ENCODE measurements at regions not wholly inside any gene's neighbourhood (a gene's known extent, or its start where the extent isn't known, plus 50 kb on each side); places are given as distances from the start of the nearest gene placed in this dataset.

DNA sequence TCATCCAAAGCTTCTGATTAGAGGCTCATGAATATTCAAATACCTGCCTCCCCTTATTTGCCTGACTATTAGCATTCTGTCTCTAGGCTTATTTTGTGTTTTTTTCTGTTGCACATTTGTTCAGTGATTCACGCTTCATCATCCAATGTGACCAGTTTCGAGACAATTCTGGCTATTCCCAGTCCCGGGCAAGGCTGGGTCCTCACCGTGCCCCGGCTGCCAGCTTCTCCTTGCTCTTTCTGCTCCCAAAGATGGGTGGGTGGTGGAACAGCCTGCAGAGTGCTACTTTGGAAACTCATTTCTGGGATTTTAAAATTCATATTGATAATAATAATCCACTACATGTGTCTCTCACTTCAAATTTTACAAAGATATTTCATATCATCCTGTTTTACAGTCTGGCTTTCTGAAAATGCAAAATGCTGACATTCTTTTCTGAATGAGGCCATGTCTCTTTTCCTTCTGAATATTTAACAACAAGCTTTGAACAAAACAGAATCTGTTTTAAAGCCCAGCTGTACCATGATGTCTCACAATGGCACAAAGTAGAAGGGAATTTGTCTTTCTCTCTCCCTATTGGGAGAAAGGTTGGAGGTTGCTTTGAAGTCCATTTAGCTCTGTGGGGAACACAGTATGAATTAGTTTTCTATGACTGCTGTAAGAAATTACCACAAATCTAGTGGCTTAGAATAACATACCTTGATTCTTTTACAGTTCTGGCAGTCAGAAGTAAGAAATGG is 116.9 kb upstream of the CDH13 start:
- H3K4me1 ChIP-seq (ENCODE audit: control insufficient read depth in 1 of 2, insufficient read depth in 2 of 2, low read length in 2 of 2): no peaks in the 10 kb centered on the region
- WGBS, 2 donors: 90 to 91% methylated on average over 5 of the region's 5 CpGs
- intact Hi-C loops (cut with DNase I): no loop called here

DNA sequence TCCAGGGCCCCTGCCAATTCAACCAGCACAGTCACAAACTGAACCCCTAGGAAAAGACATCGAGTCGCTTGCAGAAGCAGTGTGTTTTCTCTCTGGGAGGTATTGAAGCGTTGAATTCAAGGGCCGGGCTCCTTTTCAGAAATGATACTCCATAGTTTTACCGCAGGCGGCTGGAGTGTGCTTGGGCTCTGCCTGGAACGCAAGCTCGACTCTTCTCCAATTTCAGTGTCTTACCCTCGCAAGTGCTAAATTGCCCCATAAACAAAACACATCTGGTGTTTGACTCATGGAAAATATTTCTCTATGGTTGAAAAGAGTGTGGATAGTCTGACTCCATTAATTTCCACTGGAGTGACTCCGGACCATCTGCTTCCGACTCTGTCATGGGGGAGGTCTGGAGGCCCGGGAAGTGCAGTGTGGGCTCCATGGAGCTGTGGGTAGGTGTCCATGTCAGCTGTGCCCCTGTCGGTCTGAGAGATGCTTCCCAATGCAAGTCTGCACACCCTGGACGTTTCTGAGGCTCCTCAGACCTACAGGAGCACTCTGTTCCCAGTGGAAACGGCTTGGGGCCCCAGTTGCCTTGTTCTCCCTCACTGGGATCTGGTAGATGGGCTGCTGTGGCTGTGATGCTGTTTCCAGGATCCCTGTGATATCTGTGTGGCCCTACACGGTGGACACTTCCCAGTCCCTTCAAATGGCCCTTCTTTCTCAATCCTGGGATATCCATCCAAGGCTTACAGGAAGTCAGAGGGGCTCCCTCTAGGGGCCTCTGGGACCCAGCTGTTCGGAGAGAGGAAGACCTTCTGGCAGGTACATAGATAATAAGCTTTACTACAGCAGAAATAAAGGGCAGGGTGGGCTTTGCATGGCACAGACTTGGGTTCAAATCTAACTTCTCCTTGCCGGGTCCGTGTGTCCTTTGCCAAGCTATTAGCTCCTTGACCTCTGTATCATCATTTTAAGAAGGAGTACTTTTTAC is 119.8 kb upstream of the CDH13 start:
- ATAC-seq (ENCODE audit: low FRiP score): no peak
- DNase-seq: no peak

More for the DNA sequence above, 116.9 kb upstream of the CDH13 start:
- H3K36me3 ChIP-seq (ENCODE audit: control insufficient read depth in 1 of 2, insufficient read depth in 2 of 2, low read length in 1 of 2): no peaks in the 10 kb centered on the region
- peaks cover 5% of the 10 kb centered on the region for H3K9me3 ChIP-seq (ENCODE audit: control insufficient read depth, low read length)
- H3K27me3 ChIP-seq (ENCODE audit: control insufficient read depth in 1 of 2, insufficient read depth in 2 of 2, low read length in 1 of 2): no peaks in the 10 kb centered on the region
- DNase-seq (no peak), ATAC-seq (ENCODE audit: low FRiP score) (no peak)
- H3K27ac ChIP-seq (ENCODE audit: low read depth in 1 of 2, low read length in 2 of 2): no peak overlapping the region
- no peak overlapping the region for H3K4me3 ChIP-seq (ENCODE audit: low read length in 2 of 2)

DNA sequence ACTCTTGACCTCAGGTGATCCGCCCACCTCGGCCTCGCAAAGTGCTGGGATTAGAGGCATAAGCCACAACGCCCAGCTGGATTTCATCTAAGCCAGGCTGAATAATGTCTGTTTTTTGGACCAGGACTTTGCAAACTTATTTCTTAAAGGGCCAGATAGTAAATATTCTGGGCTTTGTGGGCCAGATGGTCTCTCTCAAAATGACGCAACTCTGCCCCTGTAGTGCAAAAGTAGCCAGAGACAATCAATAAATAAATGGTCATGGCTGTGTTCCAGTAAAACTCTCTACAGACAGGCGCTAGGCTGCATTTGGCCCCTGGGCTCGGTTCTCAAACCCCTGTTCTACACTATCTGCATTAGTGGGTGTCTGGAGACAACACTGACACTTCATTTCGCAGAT is 121.9 kb upstream of the CDH13 start:
- H3K27me3 ChIP-seq (ENCODE audit: control insufficient read depth in 1 of 2, insufficient read depth in 2 of 2, low read length in 1 of 2): no peaks in the 10 kb centered on the region
- peaks cover 5% of the 10 kb centered on the region for H3K9me3 ChIP-seq (ENCODE audit: control insufficient read depth, low read length)
- intact Hi-C loops (cut with DNase I): no loop called here
- WGBS, 2 donors: 82 to 83% methylated on average over 8 of the region's 8 CpGs
- H3K27ac ChIP-seq (ENCODE audit: low read depth in 1 of 2, low read length in 2 of 2): no peak overlapping the region
- ATAC-seq (ENCODE audit: low FRiP score) (no peak), DNase-seq (no peak)
- no peaks in the 10 kb centered on the region for H3K36me3 ChIP-seq (ENCODE audit: control insufficient read depth in 1 of 2, insufficient read depth in 2 of 2, low read length in 1 of 2)
- no peaks in the 10 kb centered on the region for H3K4me1 ChIP-seq (ENCODE audit: control insufficient read depth in 1 of 2, insufficient read depth in 2 of 2, low read length in 2 of 2)
- no peak overlapping the region for H3K4me3 ChIP-seq (ENCODE audit: low read length in 2 of 2)

More for the DNA sequence above, 119.8 kb upstream of the CDH13 start:
- Histone ChIP-seq H3K27ac (ENCODE audit: low read depth in 1 of 2, low read length in 2 of 2) (no peak overlapping the region), H3K27me3 (ENCODE audit: control insufficient read depth in 1 of 2, insufficient read depth in 2 of 2, low read length in 1 of 2) (no peaks in the 10 kb centered on the region), H3K9me3 (ENCODE audit: control insufficient read depth, low read length) (peaks cover 5% of the 10 kb centered on the region), H3K4me1 (ENCODE audit: control insufficient read depth in 1 of 2, insufficient read depth in 2 of 2, low read length in 2 of 2) (no peaks in the 10 kb centered on the region), H3K36me3 (ENCODE audit: control insufficient read depth in 1 of 2, insufficient read depth in 2 of 2, low read length in 1 of 2) (no peaks in the 10 kb centered on the region), H3K4me3 (ENCODE audit: low read length in 2 of 2) (no peak overlapping the region)
- WGBS, 2 donors: 66 to 76% methylated on average over 19 of the region's 19 CpGs
- intact Hi-C loops (cut with DNase I): no loop called here

DNA sequence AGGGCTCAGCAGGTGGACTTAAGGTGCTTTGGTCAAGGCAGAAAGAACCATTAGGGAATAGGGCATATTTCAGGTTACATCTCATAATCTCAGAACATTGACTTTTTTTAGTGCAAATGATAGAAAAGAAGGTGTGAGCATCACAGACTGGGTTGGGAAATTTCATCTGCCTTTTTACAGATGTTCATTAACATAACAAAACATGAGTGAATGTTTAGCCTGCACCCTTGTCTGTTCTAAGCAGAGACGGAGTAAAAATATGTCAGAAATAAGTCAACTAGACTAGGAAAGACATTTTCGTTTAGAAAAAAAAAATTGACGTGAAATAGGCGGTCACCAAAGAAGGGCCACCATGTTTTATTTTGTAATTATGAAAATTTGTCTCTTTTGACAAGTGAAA is 127.5 kb upstream of the CDH13 start:
- H3K27me3 ChIP-seq (ENCODE audit: control insufficient read depth in 1 of 2, insufficient read depth in 2 of 2, low read length in 1 of 2): no peaks in the 10 kb centered on the region
- DNase-seq (no peak), ATAC-seq (ENCODE audit: low FRiP score) (no peak)
- H3K9me3 ChIP-seq (ENCODE audit: control insufficient read depth, low read length): no peaks in the 10 kb centered on the region
- H3K4me3 ChIP-seq (ENCODE audit: low read length in 2 of 2): no peak overlapping the region
- WGBS, 2 donors: 68 to 69% methylated on average over 4 of the region's 4 CpGs
- no peak overlapping the region for H3K27ac ChIP-seq (ENCODE audit: low read depth in 1 of 2, low read length in 2 of 2)
- no peaks in the 10 kb centered on the region for H3K4me1 ChIP-seq (ENCODE audit: control insufficient read depth in 1 of 2, insufficient read depth in 2 of 2, low read length in 2 of 2)
- no peaks in the 10 kb centered on the region for H3K36me3 ChIP-seq (ENCODE audit: control insufficient read depth in 1 of 2, insufficient read depth in 2 of 2, low read length in 1 of 2)
- intact Hi-C loops (cut with DNase I): no loop called here

DNA sequence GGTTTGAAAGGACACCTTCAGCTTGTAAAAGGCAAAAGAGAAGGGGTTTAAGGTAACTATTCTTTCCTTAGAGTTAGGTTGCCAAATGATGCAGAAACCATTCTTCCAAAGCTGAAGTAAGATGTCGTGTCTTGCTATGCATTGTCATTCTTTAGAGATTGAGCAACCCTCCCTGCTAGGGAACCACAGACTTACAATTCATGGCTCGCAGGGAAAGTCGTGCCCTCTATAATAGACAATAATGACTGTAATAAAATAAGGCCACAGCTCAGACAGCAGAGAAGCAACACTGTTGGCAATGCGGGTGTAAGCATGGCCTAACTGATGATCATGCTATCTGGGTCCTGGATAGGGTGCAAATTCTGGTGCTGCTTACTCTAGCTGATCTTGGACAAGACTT is 129.6 kb upstream of the CDH13 start:
- Histone ChIP-seq H3K9me3 (ENCODE audit: control insufficient read depth, low read length) (no peaks in the 10 kb centered on the region), H3K27ac (ENCODE audit: low read depth in 1 of 2, low read length in 2 of 2) (no peak overlapping the region), H3K36me3 (ENCODE audit: control insufficient read depth in 1 of 2, insufficient read depth in 2 of 2, low read length in 1 of 2) (no peaks in the 10 kb centered on the region), H3K27me3 (ENCODE audit: control insufficient read depth in 1 of 2, insufficient read depth in 2 of 2, low read length in 1 of 2) (no peaks in the 10 kb centered on the region), H3K4me1 (ENCODE audit: control insufficient read depth in 1 of 2, insufficient read depth in 2 of 2, low read length in 2 of 2) (no peaks in the 10 kb centered on the region), H3K4me3 (ENCODE audit: low read length in 2 of 2) (no peak overlapping the region)
- DNase-seq (no peak), ATAC-seq (ENCODE audit: low FRiP score) (no peak)
- WGBS, 2 donors: 66 to 67% methylated on average over 4 of the region's 4 CpGs
- intact Hi-C loops (cut with DNase I): no loop called here

DNA sequence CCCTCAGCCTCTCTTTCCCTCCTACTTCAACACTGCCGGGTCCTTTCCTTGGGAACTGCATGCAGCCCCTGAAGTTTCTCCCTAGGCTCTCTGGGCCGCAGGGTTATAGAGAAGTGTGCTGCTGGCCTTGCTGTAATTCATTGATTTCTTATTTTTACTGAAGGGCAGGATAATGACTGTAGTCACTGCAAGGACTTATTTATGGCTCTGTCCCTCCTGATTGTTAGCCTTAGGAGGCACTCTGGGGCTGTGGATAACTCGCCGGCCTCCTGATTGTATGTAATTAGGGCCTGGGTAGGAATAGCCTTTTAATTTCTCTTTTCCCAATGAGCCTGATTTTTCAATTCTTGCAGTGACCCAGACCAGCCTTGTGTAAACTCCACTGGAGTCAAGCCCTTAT is 138.3 kb upstream of the CDH13 start:
- WGBS, 2 donors: 67 to 81% methylated on average over 4 of the region's 4 CpGs
- H3K27ac ChIP-seq (ENCODE audit: low read depth in 1 of 2, low read length in 2 of 2): no peak overlapping the region
- DNase-seq (no peak), ATAC-seq (ENCODE audit: low FRiP score) (no peak)
- intact Hi-C loops (cut with DNase I): no loop called here
- H3K27me3 ChIP-seq (ENCODE audit: control insufficient read depth in 1 of 2, insufficient read depth in 2 of 2, low read length in 1 of 2): no peaks in the 10 kb centered on the region
- no peaks in the 10 kb centered on the region for H3K9me3 ChIP-seq (ENCODE audit: control insufficient read depth, low read length)
- H3K4me1 ChIP-seq (ENCODE audit: control insufficient read depth in 1 of 2, insufficient read depth in 2 of 2, low read length in 2 of 2): no peaks in the 10 kb centered on the region
- H3K36me3 ChIP-seq (ENCODE audit: control insufficient read depth in 1 of 2, insufficient read depth in 2 of 2, low read length in 1 of 2): no peaks in the 10 kb centered on the region
- no peak overlapping the region for H3K4me3 ChIP-seq (ENCODE audit: low read length in 2 of 2)

DNA sequence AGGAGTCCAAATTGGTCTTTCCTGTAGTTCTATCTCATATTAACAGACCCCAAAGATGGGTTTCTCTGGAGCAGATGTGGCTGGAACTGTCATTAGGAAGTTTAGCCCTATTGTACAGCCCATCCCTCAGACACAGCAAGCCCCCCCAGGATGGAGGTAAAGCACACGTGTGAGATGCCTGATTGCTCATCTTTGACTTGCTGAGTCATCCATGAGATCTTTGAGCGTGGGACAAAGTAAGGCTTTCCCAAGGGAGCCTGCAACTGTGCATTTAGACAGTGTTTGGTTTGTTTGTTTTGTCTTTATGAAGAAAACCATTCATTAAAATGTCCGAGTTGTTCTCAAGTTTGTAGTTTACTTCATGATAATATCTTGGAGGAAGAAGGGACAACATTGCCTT is 145.3 kb upstream of the CDH13 start:
- Histone ChIP-seq H3K36me3 (ENCODE audit: control insufficient read depth in 1 of 2, insufficient read depth in 2 of 2, low read length in 1 of 2) (no peaks in the 10 kb centered on the region), H3K4me3 (ENCODE audit: low read length in 2 of 2) (no peak overlapping the region), H3K4me1 (ENCODE audit: control insufficient read depth in 1 of 2, insufficient read depth in 2 of 2, low read length in 2 of 2) (no peaks in the 10 kb centered on the region), H3K9me3 (ENCODE audit: control insufficient read depth, low read length) (peaks cover 1% of the 10 kb centered on the region), H3K27ac (ENCODE audit: low read depth in 1 of 2, low read length in 2 of 2) (no peak overlapping the region), H3K27me3 (ENCODE audit: control insufficient read depth in 1 of 2, insufficient read depth in 2 of 2, low read length in 1 of 2) (peaks cover 0 to 2% of the 10 kb centered on the region in 2 donors)
- 52 to 64% methylated on average over 3 of the region's 3 CpGs for WGBS, 2 donors
- intact Hi-C loops (cut with DNase I): no loop called here
- DNase-seq: no peak
- ATAC-seq (ENCODE audit: low FRiP score): no peak

DNA sequence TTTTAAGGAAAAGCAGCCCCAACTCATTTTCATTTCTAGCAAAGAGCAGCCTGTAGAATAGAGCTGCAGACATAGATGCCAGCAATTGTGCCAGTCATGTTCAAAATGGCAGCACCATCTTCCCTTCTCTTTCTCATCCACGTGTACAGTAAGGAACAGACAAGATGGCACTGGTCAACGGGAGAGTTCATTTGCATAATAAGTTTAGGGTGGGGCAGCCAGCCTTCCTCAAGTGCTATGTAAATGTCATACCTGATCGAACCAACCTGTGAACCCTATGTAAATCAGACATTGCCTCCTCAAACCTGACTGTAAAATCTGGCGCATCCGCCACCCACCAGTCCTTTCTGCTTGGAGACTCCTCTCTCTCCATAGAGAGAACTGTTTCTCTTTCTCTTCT is 150.0 kb upstream of the CDH13 start:
- WGBS, 2 donors: 79 to 82% methylated on average over 5 of the region's 5 CpGs

More for the DNA sequence above, 150.0 kb upstream of the CDH13 start:
- Histone ChIP-seq H3K4me3 (ENCODE audit: low read length in 2 of 2) (no peak overlapping the region), H3K4me1 (ENCODE audit: control insufficient read depth in 1 of 2, insufficient read depth in 2 of 2, low read length in 2 of 2) (no peaks in the 10 kb centered on the region), H3K36me3 (ENCODE audit: control insufficient read depth in 1 of 2, insufficient read depth in 2 of 2, low read length in 1 of 2) (no peaks in the 10 kb centered on the region), H3K9me3 (ENCODE audit: control insufficient read depth, low read length) (peaks cover 1% of the 10 kb centered on the region), H3K27me3 (ENCODE audit: control insufficient read depth in 1 of 2, insufficient read depth in 2 of 2, low read length in 1 of 2) (peaks cover 0 to 2% of the 10 kb centered on the region in 2 donors), H3K27ac (ENCODE audit: low read depth in 1 of 2, low read length in 2 of 2) (no peak overlapping the region)
- intact Hi-C loops (cut with DNase I): no loop called here
- ATAC-seq (ENCODE audit: low FRiP score) (no peak), DNase-seq (no peak)
